ENCODE measurements at regions not wholly inside any gene's neighbourhood (a gene's known extent, or its start where the extent isn't known, plus 50 kb on each side); places are given as distances from the start of the nearest gene placed in this dataset.

- Histone ChIP-seq H3K79me2 (ENCODE audit: insufficient read depth, low read length) (no peaks in the 10 kb centered on the region), H3K79me1 (ENCODE audit: insufficient read depth, low read depth, low read length, poor library complexity, severe bottlenecking) (no peaks in the 10 kb centered on the region), H4K20me1 (ENCODE audit: control insufficient read depth, insufficient read depth, insufficient read length) (no peaks in the 10 kb centered on the region), H4K8ac (replicated peaks; ENCODE audit: insufficient read length, low read depth, low read length) (no peak overlapping the region), H3K9me3 (ENCODE audit: control insufficient read depth, low read depth, low read length) (peaks cover 5% of the 10 kb centered on the region), H3K4me1 (ENCODE audit: insufficient read depth, low read length) (no peaks in the 10 kb centered on the region), H4K5ac (ENCODE audit: insufficient read length, low read depth, low read length) (no peak overlapping the region), H3K27ac (ENCODE audit: insufficient read length, low read depth, low read length) (no peak overlapping the region), H2AFZ (ENCODE audit: low read length) (no peak overlapping the region), H2BK5ac (ENCODE audit: insufficient read length, low read length) (no peak overlapping the region), H3K18ac (ENCODE audit: insufficient read length, low read depth, low read length) (no peak overlapping the region), H3K23me2 (ENCODE audit: insufficient read length, low read depth, low read length, poor library complexity, severe bottlenecking) (no peaks in the 10 kb centered on the region), H3K14ac (ENCODE audit: insufficient read depth, low read length) (no peak overlapping the region; the same call in 1 of the 2 replicates), H4K91ac (ENCODE audit: insufficient read length, low read depth, low read length) (no peak overlapping the region), H2BK15ac (ENCODE audit: low read depth, low read length) (no peak overlapping the region), H2BK120ac (ENCODE audit: low read depth, low read length, poor library complexity, severe bottlenecking) (no peak overlapping the region), H3K4ac (ENCODE audit: low read depth, low read length) (no peak overlapping the region), H2BK12ac (ENCODE audit: insufficient read length, low read depth, low read length) (no peak overlapping the region), H3K4me2 (ENCODE audit: insufficient read depth, insufficient read length, low read length) (no peak overlapping the region), H2BK20ac (ENCODE audit: low read depth, low read length, poor library complexity, severe bottlenecking) (no peak overlapping the region), H2AK5ac (ENCODE audit: insufficient read length, low read length) (no peak overlapping the region), H3K9ac (ENCODE audit: extremely low read depth, insufficient read length, low read length) (no peak overlapping the region), H3K27me3 (ENCODE audit: insufficient read depth, low read length) (no peaks in the 10 kb centered on the region), H3K23ac (ENCODE audit: insufficient read length, low read depth, low read length) (no peak overlapping the region), H3K56ac (ENCODE audit: insufficient read length, low read depth, low read length) (no peak overlapping the region), H3T11ph (ENCODE audit: low read length) (no peak overlapping the region)
- H3K27me3 Mint-ChIP-seq (ENCODE audit: low read depth): no peaks in the 10 kb centered on the region; the same call in 1 of the 2 replicates
- H3K36me3 Mint-ChIP-seq (ENCODE audit: insufficient read depth in 1 of 3, low read depth in 3 of 3): peaks cover 4 to 10% (median 9%) of the 10 kb centered on the region in 3 experiments; a peak in 6 of 7 replicates
- no peak for DNase-seq
- TF ChIP-seq CTCF (conservative IDR thresholded peaks at IDR 0.05): no peak
- WGBS (ENCODE audit: extremely low coverage, insufficient read length, low lambda C conversion rate): no CpG with 5 or more reads among the region's 7 CpGs
- H3K27ac Mint-ChIP-seq: no peak overlapping the region
- H3K4me3 Mint-ChIP-seq: no peak overlapping the region
- peaks cover 5% of the 10 kb centered on the region in 2 experiments; a peak in 3 of 5 replicates for H3K9me3 Mint-ChIP-seq
- H3K4me1 Mint-ChIP-seq: no peaks in the 10 kb centered on the region
Measured at GRCh38 chr1:232414100-232414499, 215.8 kb downstream of the SIPA1L2 start.
